Bronchial epithelial cell (primary cell): ENCODE measurements at regions not wholly inside any gene's neighbourhood (a gene's known extent, or its start where the extent isn't known, plus 50 kb on each side); places are given as distances from the start of the nearest gene placed in this dataset.
"Not testable (repeated sequence)": the region's sequence is repeated elsewhere in the genome, so short reads cannot be mapped to it uniquely, and the experiment has no call there.

Source experiments
- DNase-seq: peaks from one replicate; pipeline ENCODE4 v3.0.0-alpha.2; 2010; ENCODE audit warnings: low read depth
- FAIRE-seq: peaks from 2 replicates; lab custom pipeline; 2011; peaks lifted over from hg19 to GRCh38; lab: Jason Lieb, UNC
- H3K27me3 ChIP-seq: 2 replicates; pipeline ENCODE4 v1.5.1; 2011; ENCODE audit warnings: low read length; ENCODE audit not compliant: control insufficient read depth, insufficient read depth
- H3K36me3 ChIP-seq: 2 replicates; pipeline ENCODE4 v1.5.1; 2011; ENCODE audit warnings: low read length; ENCODE audit not compliant: control insufficient read depth, insufficient read depth
- H3K4me3 ChIP-seq: 2 replicates; pipeline ENCODE4 v1.5.1; 2011; ENCODE audit warnings: mild to moderate bottlenecking, low read depth, low read length, control low read depth
- CTCF ChIP-seq: IDR thresholded peaks from 2 replicates; pipeline ENCODE4 v1.5.1; 2011; ENCODE audit warnings: mild to moderate bottlenecking, moderate library complexity, low read length, control low read depth, inconsistent platforms; ENCODE audit not compliant: insufficient read depth, severe bottlenecking

GRCh38 chr4:66157594-66157993 lies 487.3 kb upstream of the EPHA5 start:
- TF ChIP-seq CTCF = no peak
- DNase-seq (no peak), FAIRE-seq (no peak)
- no peaks in the 10 kb centered on the region for H3K36me3 ChIP-seq
- H3K4me3 ChIP-seq = no peak overlapping the region
- no peaks in the 10 kb centered on the region for H3K27me3 ChIP-seq

- Histone ChIP-seq H3K27me3 (no peaks in the 10 kb centered on the region), H3K4me3 (no peak overlapping the region), H3K36me3 (no peaks in the 10 kb centered on the region)
- DNase-seq (no peak), FAIRE-seq (no peak)
- no peak for TF ChIP-seq CTCF
Observed at GRCh38 chr4:66130042-66130441, 459.8 kb upstream of the EPHA5 start.

GRCh38 chr4:66123831-66124413 lies 453.6 kb upstream of the EPHA5 start:
- FAIRE-seq (no peak), DNase-seq (no peak)
- no peak for TF ChIP-seq CTCF
- H3K36me3 ChIP-seq = no peaks in the 10 kb centered on the region
- no peak overlapping the region for H3K4me3 ChIP-seq
- H3K27me3 ChIP-seq = no peaks in the 10 kb centered on the region

GRCh38 chr4:66123190-66123589 lies 452.9 kb upstream of the EPHA5 start:
- no peak for TF ChIP-seq CTCF
- H3K36me3 ChIP-seq = no peaks in the 10 kb centered on the region
- no peak overlapping the region for H3K4me3 ChIP-seq
- FAIRE-seq (no peak), DNase-seq (no peak)
- H3K27me3 ChIP-seq = no peaks in the 10 kb centered on the region

GRCh38 chr4:66115231-66115630 lies 444.9 kb upstream of the EPHA5 start:
- not testable (repeated sequence) for H3K27me3 ChIP-seq, H3K36me3 ChIP-seq, FAIRE-seq, H3K4me3 ChIP-seq
- DNase-seq = peak; percentile 11

GRCh38 chr4:66108898-66109297 lies 438.6 kb upstream of the EPHA5 start:
- Histone ChIP-seq H3K4me3 (no peak overlapping the region), H3K36me3 (no peaks in the 10 kb centered on the region), H3K27me3 (no peaks in the 10 kb centered on the region)
- DNase-seq (no peak), FAIRE-seq (no peak)
- no peak for TF ChIP-seq CTCF
